SK-N-SH (cell line): ENCODE measurements at regions not wholly inside any gene's neighbourhood (a gene's known extent, or its start where the extent isn't known, plus 50 kb on each side); places are given as distances from the start of the nearest gene placed in this dataset.

ENCODE experiments used
- FOXJ3 ChIP-seq: sonication (generic); formaldehyde crosslinking; IDR thresholded peaks from 2 replicates; pipeline ENCODE4 v1.5.1; 2020; ENCODE audit warnings: mild to moderate bottlenecking, missing genetic modification reagents
- POLR2AphosphoS5 ChIP-seq: IDR thresholded peaks from 2 replicates; pipeline ENCODE4 v1.6.1; 2012; ENCODE audit warnings: low read depth, low read length
- RAD21 ChIP-seq: IDR thresholded peaks from 2 replicates; pipeline ENCODE4 v1.6.1; 2012; ENCODE audit warnings: mild to moderate bottlenecking, low read length
- SMC3 ChIP-seq: IDR thresholded peaks from 2 replicates; pipeline ENCODE4 v1.6.1; 2012; ENCODE audit warnings: low read depth, low read length, improper control_type of control experiment
- TF ChIP-seq, protein P1 (sequence below): fragments of 200-600 bp; sonication (generic); IDR thresholded peaks from 2 replicates; pipeline ENCODE4 v1.6.1; 2017; ENCODE audit warnings: antibody characterized with exemption, mild to moderate bottlenecking, moderate library complexity
- TF ChIP-seq, protein P2 (sequence below): IDR thresholded peaks from 2 replicates; pipeline ENCODE4 v1.6.1; 2012; ENCODE audit warnings: mild to moderate bottlenecking, low read depth, low read length, moderate library complexity

GRCh38 chr4:99734583-99735322, 77.1 kb upstream of the C4orf54 start:
- TF ChIP-seq, protein P1, sequence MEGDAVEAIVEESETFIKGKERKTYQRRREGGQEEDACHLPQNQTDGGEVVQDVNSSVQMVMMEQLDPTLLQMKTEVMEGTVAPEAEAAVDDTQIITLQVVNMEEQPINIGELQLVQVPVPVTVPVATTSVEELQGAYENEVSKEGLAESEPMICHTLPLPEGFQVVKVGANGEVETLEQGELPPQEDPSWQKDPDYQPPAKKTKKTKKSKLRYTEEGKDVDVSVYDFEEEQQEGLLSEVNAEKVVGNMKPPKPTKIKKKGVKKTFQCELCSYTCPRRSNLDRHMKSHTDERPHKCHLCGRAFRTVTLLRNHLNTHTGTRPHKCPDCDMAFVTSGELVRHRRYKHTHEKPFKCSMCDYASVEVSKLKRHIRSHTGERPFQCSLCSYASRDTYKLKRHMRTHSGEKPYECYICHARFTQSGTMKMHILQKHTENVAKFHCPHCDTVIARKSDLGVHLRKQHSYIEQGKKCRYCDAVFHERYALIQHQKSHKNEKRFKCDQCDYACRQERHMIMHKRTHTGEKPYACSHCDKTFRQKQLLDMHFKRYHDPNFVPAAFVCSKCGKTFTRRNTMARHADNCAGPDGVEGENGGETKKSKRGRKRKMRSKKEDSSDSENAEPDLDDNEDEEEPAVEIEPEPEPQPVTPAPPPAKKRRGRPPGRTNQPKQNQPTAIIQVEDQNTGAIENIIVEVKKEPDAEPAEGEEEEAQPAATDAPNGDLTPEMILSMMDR: no peak
- TF ChIP-seq FOXJ3 (CRISPR knock-in tag): no peak
- no peak for TF ChIP-seq SMC3
- TF ChIP-seq RAD21: no peak
- no peak for TF ChIP-seq POLR2AphosphoS5
- TF ChIP-seq, protein P2, sequence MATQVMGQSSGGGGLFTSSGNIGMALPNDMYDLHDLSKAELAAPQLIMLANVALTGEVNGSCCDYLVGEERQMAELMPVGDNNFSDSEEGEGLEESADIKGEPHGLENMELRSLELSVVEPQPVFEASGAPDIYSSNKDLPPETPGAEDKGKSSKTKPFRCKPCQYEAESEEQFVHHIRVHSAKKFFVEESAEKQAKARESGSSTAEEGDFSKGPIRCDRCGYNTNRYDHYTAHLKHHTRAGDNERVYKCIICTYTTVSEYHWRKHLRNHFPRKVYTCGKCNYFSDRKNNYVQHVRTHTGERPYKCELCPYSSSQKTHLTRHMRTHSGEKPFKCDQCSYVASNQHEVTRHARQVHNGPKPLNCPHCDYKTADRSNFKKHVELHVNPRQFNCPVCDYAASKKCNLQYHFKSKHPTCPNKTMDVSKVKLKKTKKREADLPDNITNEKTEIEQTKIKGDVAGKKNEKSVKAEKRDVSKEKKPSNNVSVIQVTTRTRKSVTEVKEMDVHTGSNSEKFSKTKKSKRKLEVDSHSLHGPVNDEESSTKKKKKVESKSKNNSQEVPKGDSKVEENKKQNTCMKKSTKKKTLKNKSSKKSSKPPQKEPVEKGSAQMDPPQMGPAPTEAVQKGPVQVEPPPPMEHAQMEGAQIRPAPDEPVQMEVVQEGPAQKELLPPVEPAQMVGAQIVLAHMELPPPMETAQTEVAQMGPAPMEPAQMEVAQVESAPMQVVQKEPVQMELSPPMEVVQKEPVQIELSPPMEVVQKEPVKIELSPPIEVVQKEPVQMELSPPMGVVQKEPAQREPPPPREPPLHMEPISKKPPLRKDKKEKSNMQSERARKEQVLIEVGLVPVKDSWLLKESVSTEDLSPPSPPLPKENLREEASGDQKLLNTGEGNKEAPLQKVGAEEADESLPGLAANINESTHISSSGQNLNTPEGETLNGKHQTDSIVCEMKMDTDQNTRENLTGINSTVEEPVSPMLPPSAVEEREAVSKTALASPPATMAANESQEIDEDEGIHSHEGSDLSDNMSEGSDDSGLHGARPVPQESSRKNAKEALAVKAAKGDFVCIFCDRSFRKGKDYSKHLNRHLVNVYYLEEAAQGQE: no peak
